NCI-H2107 treated with DMSO at 0.1 percent for 48 hours (cell line): ENCODE measurements at regions not wholly inside any gene's neighbourhood (a gene's known extent, or its start where the extent isn't known, plus 50 kb on each side); places are given as distances from the start of the nearest gene placed in this dataset.
A peak's percentile ranks its signal among the peaks of the same experiment; 100 is the strongest.

Experiments
- DNase-seq: peaks from one replicate; lab custom pipeline; 2025; ENCODE audit not compliant: unreplicated experiment; lab: John Stamatoyannopoulos, UW

DNA sequence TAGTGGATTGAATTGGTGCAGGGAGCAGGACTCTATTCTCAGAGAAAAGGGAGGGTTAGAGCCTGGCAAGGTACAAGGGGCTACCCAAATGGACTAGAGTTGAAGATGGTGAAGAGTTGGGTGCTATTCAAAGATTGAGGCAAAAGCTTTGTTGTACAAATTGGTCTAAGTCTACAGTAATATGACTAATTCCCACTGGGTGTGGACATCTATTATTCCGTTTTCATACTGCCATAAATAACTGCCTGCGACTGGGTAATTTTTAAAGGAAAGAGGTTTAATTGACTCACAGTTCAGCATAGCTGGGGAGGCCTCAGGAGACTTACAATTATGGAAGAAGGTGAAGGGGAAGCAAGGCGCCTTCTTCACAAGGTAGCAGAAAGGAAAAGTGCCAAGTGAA, 266.3 kb downstream of the TPBG start:
- no peak for DNase-seq

DNA sequence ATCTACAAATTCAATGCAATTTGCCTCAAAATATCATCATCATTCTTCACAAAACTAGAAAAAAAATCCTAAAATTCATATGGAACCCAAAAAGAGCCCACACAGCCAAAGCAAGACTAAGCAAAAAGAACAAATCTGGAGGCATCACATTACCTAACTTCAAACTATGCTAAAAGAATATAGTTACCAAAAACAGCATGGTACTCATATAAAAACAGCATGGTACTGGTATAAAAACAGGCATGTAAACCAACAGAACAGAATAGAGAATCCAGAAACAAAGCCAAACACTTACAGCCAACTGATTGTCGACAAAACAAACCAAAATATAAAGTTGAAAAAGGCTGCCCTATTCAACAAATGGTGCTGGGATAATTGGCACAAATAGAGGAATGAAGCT, 278.1 kb downstream of the TPBG start:
- no peak for DNase-seq

DNA sequence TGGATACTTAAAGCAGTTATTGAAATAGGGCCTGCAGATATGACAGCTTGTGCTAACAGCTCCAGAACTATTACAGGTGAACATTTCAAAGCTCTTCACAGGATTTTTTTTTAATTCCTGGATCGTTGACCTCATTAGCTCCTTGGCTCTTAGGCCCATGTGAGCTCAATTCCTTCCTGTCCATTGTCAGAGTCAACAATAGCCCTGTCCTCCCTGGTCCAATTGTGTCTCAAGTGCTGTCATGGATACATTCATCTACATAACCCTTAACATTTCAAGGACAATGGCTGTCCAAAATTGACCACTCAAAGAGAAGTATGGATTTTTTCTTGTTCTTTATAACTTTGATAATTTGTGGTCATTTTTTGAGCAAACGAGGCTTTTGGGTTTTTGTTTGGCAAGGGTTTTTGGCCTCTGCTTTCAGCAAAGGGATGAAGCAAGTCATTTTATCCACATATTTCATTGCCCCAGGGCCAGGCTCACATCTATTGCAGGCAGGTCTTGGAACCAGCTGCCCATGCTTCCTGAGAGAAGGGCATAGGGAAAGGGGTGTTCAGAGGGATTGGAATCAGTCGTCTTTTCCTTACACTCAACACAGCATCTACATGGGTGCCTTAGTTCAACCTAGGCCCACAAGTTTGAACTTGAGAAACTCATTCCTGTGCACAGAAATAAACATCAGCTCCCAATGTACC, 282.1 kb downstream of the TPBG start:
- no peak for DNase-seq

DNA sequence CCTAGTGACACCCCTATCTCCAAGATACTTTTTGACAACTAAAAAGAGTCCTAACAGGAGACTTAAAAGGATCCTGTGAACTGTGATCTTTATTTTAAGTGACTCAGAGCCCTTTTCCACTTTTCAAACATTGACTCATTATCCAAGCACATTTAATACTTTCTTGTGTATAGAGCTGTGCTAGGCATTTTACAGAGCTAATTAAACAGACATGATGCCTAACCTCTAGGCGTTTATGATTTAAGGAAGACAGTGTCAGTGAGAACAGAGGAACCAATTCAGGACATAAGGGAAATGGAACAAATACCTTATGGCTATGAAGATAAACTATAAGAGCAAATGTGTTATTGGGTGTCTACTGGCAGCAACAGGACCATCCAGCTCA, 282.6 kb downstream of the TPBG start:
- DNase-seq, result no peak

DNA sequence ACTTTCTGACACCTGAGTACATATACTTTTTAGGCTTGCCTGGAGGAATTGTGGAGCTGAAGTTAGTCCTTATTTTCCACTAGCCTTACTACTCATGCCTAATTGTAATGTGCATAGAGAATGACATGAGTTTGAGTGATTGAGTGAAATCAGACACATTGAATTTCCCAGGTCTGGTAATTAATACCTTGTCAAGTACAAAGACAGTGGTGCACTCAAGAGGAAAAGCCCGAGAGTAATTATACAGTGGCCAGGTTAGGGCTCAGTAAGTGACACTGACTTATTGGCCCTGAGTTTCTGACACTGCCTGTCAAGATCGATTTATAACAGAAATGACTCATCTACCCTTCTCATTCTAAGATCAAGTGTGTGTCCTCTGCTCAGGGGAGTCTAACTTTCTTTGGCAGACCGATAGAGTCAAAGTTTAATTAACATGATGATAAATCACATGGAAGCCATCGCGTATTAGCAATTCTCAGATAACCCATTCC, 288.3 kb downstream of the TPBG start:
- DNase-seq, result no peak

DNA sequence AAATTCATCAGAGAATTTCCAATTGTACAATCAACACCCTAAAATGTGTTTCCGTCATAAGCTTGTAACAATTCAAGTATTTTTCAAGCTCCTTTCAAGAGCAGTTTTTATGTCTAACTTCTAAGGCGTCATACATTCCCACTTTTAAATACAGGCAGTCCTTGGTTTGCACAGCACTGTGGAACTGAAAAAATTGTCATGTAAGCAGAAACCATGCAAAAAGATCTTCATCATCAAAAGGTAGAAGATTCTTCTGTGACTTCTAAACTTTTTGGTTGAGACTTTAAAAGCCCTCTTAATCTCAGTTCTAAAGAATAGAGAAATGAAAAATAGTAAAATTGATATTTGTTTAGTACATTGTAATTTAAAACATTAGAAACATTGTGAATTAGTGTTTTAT, 315.6 kb downstream of the TPBG start:
- DNase-seq, result no peak

DNA sequence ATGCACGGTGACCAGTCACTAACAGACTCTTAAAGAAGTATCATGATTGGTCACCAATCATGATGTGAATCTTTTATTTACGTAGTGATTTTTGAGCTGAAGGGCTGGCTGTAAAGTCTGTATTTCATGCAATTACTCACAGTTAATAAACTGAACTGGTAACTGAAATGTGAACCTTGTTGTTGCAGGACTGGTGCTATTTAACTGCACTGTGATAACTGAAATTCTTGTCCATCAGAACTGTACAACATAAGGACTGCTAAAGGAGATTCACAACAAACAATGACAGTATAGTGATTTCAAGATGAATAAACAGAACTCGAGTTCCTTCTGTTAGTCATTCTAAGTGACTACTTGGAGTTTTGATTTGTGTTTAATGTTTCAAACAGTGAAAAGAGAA, 316.6 kb downstream of the TPBG start:
- no peak for DNase-seq

DNA sequence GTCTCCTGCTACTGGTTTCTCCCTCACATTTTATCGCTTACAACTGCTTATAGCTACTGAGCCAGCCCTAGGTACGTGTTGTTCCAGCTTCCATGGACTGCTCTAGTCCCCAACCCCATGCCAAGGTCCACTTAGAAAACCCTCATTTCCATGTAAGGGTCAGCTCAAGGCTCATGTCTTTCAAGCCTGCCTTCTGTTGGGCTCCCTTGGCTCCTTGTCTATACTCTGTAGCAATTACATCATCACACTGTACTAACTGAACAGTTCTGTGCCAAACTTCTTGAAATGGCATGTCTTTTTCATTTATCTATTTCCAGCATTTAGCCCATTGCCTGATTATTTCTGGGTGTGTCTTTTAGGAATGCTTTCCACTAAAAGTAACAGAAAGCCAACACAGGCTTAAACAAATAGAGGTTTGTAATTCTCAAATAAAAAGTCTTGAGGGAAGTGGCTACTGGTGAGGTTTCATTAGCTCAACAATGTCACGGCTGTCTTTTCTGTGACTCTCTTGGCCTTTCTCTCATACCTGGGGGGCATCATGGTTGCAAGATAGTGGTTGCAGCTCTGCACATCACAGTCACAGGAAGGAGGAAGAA, 317.6 kb downstream of the TPBG start:
- DNase-seq, result no peak

DNA sequence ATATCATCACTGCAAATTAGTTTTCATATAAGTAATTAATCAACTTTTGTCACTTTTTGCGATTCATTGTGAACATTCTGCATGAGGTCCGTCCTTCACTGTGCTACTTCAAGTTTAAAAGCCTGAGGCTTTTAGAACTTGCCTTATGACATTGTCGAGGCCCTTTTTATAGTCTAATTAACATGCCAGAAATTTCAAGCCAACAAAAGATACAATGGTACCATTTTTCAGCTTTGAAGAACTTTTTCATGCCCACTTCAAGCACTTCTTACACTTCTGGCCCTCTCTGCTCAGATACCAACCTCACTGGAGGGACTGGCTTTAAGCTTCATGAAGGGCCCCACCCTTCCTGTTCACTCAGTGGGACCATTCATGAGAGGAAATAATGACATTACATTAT, 323.1 kb downstream of the TPBG start:
- DNase-seq, result no peak

DNA sequence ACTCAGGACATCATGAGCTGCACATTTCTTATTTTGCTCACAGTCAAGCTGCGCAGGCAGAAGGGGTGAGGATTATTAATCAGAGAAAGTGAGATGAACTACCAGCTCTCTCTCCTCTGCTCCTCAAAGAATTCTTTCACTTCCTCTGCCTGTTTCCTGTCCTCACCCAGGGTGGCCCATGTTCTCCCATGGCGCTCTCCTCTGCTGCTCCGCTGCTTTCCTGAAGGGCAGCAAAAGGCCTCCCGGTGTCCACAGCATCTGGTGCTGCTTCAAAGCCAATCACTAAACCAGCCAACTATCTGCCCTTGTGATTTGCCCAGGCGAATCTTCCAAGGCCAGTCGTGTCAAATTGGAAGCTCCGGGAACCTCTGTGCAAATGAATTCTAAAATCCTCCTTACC, 324.2 kb downstream of the TPBG start:
- DNase-seq, result no peak

DNA sequence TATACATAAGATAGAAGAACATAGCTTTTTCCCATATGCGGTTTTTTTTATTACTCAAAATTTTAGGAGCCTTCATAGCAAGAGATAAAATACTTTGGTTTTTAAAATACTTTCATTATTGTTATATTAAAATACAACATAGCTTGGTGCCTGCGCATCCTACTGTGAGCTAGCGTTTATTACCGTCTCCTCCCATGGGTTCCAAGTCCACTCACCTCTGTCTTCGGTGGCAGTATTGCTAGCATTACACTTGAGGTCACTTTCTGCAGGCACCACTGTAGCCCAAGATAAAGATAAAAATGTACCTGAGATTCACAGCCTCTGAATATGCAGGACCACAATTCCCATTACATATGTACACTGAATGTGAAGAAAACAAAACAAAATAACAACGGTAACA, 326.7 kb downstream of the TPBG start:
- DNase-seq, result no peak

DNA sequence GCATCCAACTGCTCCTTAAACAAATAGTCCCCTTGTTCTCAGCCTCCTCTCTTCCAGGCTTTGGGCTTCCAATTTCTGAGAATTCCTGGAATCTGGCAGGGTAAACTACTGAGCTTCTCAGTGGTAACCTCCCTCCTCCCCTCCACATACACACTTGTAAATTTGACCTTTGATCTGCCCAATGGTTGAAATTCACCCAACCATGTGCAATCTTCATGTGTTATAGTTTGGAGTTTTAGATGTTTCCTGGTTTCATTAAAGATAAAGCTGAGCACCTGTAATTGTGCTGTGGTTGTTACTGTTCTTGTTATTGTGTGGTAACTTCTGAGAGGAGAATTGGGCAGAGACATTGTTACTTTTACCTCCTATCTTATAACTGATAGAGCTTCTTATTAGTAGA, 328.4 kb downstream of the TPBG start:
- no peak for DNase-seq

DNA sequence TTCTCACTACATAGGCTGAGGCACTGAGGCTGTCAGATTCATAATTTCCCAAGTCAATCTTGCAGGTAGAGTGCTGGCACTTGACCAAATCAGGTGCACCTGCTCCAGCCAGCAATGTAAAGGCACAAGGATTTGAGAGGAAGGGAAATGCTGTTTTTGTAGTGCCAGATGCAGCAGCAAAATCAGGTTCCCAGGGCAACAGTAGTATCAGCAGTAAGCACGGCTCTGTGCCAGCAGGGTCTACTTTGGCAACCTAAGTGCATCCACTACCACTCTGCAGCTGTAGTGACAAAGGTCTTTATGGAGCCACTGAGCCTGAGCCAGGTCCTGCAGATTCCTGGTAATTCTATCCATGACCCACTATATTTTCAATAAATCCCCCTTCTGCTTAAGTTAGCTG, 329.5 kb downstream of the TPBG start:
- peak; percentile 35 for DNase-seq

DNA sequence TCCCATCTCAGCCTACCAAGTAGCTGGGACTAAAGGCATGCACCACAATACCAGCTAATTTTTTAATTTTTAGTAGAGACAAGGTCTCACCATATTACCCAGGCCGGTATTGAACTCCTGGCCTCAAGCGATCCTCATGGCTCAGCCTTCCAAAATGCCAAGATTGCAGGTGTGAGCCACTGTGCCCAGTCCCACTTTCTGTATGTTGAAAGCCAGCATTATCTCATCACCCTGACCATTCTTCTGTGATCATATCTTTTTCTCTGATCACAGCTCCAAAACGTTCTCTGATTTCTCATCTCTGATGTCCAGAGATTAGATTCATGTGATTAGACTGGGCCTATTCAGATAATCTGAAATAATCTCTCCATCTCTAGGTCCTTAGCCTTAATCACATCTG, 337.7 kb downstream of the TPBG start:
- DNase-seq, result no peak

DNA sequence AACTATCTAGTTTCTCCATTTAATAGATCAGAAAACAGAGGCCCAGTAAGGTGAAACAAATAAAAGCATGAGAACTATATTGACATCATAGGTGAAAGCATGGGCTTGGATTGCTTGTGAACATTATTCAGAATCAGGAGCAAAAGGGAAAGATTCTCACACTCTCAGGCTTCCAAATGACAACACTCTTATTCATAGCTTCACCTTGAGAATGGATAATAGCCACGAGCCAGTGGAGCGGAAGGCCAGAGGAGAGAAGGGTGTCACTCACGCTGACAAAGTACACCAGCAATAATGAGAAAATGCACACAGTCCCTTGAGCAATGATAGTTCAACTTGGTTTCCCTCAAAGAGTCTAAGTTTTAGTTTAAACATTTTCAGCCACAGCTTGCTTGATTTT, 339.0 kb downstream of the TPBG start:
- DNase-seq, result no peak

DNA sequence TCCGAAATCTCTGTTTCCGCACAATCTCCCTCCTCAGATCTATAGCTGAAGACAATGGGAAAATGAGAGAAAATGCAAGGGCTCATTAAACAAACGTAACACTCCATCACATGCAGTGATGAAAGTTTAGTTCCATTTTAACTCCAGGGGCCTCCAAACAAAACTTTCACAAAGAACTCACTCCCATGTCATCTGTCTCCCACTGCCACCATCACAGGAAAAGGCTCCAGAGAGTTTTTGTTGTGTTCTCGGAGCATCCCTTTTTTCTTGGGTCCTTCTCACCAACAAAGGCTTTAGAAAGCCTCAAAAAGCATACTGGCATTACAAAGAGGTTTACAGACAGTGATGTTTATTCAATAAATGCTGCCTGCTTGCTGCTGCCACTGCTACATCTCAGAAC, 339.6 kb downstream of the TPBG start:
- no peak for DNase-seq

DNA sequence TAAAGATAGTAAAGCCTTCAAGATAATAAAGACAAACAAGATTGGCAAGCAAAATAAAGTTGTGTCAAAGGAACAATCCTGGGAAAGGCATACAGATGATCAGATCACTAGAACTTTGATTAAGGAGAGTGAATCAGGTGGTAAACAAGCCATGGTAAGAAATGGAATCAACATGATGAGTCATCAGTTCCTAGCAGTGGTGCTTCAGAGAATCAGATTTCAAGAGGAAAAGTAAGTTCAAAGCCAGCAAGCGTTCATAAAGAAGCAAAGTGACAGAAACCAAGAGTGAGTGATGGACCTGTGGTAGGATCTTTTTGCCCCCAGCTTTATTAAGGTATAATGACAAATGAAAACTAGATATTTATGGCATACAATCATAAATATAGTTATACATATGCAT, 340.4 kb downstream of the TPBG start:
- DNase-seq, result no peak

DNA sequence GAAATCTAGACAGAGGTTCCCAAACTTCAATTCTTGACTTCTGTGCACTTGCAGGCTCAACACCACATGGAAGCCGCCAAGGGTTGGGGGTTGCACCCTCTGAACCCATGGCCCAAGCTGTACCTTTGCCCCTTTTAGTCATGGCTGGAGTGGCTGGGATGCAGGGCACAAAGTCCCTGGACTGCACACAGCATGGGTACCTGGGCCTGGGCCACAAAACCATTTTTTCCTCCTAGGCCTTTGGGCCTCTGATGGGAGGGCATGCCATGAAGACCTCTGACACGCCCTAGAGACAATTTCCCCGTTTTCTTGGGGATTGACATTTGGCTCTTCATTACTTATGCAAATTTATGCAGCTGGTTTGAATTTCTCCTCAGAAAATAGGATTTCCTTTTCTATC, 342.0 kb downstream of the TPBG start:
- no peak for DNase-seq

DNA sequence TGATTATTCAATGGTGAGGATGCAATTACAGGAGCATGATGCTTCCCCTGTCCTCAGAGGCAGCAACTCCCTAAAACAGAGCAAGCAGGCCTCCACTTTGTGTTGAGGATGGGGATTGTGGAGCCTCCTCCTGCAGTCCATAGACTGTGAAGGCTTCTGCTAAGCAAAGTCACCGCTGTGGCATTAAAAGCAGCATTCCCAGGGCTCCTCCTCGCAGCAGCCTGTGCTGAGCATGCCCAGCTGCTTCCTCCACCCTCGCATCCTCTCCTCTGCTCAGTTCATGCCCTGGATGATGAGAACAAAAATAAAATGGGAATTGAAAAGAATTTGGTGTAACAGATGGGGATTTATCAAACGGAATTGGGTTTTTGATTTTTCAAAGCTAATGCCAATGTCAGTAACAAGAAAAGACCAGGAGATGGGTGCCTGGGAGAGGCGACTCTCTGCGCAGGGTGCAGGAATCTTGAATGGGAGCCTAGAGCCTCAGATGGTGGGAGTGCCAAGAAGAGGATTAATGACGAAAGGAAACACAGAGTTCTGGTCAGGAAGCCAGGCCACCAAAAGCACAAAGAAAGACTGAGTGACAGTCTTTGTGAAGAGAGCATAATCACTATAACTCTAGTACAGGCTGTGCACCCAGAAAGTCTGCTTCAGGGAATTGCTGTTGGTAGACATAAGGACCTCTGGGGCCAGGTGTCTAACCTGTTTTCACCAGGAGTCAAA, 347.6 kb downstream of the TPBG start:
- DNase-seq, result no peak

DNA sequence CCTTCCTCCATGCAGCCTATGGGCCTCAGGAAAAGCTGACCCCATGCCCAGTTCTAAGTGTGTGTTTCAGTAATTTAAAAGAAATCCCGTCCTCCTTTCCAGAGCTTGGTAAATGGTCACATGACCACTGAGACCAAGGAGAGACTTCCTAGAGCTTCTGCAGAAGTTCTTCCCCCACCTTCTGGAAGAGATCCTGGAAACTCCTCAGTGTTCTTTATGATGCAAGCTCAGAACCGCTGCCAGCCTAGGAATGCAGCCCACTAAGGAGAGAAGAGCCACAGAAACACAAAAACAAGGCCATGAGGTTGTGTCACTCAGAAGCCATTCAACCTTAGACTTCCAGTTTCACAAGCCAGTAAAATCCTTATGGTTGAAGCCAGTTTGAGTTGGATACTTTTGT, 348.4 kb downstream of the TPBG start:
- DNase-seq, result no peak

DNA sequence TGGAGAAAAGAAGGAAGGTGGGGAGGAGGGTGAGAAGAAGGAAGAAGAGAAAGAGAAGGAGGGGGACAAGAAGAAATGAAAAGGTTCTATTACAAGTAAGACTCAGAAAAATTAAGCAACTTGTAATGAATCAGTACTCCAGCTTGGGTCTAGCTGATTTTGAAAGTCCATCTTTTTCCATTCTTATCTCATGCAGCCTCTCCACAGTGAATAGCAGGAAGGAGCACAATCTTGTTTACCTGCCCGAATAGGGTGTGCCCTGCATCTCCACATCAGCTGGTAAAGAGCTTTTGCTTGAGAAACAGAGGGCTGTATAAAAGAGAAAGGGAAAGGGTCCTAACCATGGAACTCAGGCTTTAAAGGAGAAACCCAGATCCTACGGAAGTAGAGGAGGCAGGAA, 348.8 kb downstream of the TPBG start:
- no peak for DNase-seq

DNA sequence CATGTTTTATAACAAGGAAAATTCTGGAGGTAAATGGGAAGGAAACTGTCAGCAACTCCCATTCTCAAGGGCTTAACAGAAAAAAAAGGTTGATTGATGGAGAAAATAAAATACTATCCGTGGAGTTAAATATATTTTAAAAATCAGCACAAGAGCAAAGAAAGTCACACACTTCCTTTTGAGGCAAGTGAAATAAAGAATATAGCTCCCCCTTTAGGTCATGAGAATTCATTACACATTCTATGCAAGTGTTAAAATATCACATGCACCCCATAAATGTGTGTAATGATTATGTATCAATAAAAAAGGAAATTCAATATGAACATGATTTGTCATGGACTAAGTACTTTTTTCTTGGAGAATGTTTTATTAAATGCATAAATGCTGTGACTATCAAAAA, 349.2 kb downstream of the TPBG start:
- no peak for DNase-seq

DNA sequence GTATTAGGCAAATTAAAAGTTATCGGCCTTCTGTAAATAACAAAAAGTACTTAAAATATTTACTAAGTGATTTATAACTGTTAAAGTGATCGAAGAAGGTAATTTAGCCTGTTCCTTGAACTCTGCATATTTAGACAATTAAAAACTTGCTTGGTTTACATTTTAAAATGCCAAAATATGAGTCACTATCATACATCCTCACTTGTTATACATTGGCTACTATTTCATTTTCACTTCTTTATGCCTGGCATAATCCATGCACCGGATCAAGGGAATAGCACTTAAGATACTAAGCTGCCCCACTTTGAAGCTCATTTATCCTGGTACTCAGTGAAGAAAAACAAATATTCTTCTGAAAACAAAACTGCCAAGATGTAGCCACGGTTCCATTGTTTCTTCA, 344.6 kb downstream of the UBE3D start:
- DNase-seq, result no peak
